ENCODE measurements at regions not wholly inside any gene's neighbourhood (a gene's known extent, or its start where the extent isn't known, plus 50 kb on each side); places are given as distances from the start of the nearest gene placed in this dataset.

DNA sequence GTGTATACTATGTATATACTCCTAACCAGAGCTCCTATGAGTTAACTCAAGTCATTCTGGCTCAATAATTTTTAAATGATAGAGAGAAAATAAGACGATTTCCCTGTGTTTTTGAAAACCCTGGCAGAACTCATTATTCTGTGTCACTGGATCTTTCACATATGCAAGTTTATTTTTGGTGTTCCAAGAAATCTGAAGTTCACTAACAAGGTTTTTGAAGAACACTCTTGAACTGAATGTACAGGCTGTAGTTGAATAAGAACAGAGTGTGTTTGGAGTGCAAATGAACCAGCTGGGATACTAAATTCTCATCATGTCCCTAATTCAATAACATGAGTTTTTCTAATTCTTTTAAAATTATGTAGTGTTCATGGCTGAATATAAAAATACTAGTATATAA is 466.9 kb upstream of the SUCLG2 start:
- H3K27ac ChIP-seq (ENCODE audit: low read depth, low read length, poor library complexity, severe bottlenecking) = no peak overlapping the region
- no peak overlapping the region for H3K4me3 ChIP-seq (ENCODE audit: low read depth, low read length, poor library complexity, severe bottlenecking)
- BruUV-seq (replicated peaks) = no TSS peak
- H3K79me2 ChIP-seq (ENCODE audit: insufficient read depth, low read depth, low read length) = no peaks in the 10 kb centered on the region
- ChIA-PET CTCF (ENCODE audit: unreplicated experiment) (no interaction called here), POLR2A (interaction anchor here (0.8 to 1.1 kb wide), 2 partner anchors 9 to 1380 kb away, joined by 3 read pairs; no protein-coding TSS in a partner anchor)
- no peaks in the 10 kb centered on the region for H3K36me3 ChIP-seq (ENCODE audit: insufficient read depth, low read length)
- H3K9me3 ChIP-seq (ENCODE audit: low read length) = no peaks in the 10 kb centered on the region
- TF ChIP-seq EZH2phosphoT487 (IDR thresholded peaks at IDR 0.05; ENCODE audit: borderline replicate concordance, low read depth, low read length) = no peak
- TF ChIP-seq CTCF (conservative IDR thresholded peaks at IDR 0.05; ENCODE audit: low read length) = no peak
- DNase-seq (ENCODE audit: low spot score) = no peak
- H3K4me1 ChIP-seq (ENCODE audit: insufficient read depth, low read length, poor library complexity, severe bottlenecking) = no peaks in the 10 kb centered on the region
- no peak overlapping the region for H3K4me2 ChIP-seq (ENCODE audit: low read length)
- intact Hi-C loops (cut with micrococcal nuclease; ENCODE audit: unreplicated experiment) = no loop called here
- H2AFZ ChIP-seq (ENCODE audit: low read length) = no peak overlapping the region
- no peaks in the 10 kb centered on the region for H3K9me2 ChIP-seq (ENCODE audit: insufficient read depth, low read length)
- no peaks in the 10 kb centered on the region for H4K20me1 ChIP-seq (ENCODE audit: insufficient read depth, low read length)

DNA sequence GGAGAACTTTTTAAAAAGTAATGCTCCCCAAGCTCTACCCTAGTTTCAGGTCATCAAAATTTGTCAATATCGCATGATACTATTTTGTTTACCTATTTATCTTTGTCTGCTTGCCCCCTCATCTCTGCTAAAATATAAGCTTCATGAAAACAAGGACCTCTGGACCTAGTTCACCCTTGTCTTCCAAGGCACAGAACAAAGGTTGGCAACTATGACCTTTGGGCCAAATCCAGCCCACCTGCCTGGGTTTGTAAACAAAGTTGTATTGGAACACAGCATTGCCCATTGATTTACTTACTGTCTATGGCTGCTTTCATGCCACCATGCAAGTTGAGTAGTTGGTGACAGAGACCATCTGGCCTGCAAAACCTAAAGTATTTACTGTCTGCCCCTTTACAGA is 462.2 kb upstream of the SUCLG2 start:
- POLR2A ChIA-PET = no interaction called here
- CTCF ChIA-PET (ENCODE audit: unreplicated experiment) = no interaction called here
- TF ChIP-seq CTCF (conservative IDR thresholded peaks at IDR 0.05; ENCODE audit: low read length) = no peak
- TF ChIP-seq EZH2phosphoT487 (IDR thresholded peaks at IDR 0.05; ENCODE audit: borderline replicate concordance, low read depth, low read length) = no peak

DNA sequence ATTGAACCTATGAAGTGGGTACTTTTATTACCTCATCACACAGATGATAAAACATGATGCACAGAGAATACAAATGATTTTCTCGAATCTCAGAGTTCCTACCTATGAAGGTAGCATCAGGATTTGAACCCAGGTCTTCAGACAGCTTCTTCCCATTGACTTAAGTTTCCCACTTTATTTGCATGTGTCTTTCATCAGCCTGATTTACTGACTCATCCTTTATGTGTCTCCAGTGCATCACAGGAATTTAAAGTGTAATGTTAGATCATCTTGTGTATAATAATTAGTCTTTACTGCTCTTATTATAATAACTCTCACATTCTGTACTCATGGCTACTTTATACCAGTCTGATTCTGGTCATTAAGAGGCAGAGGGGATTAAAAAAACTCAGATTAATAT is 449.4 kb upstream of the SUCLG2 start:
- H3K9me3 ChIP-seq (ENCODE audit: low read length) = no peaks in the 10 kb centered on the region
- intact Hi-C loops (cut with micrococcal nuclease; ENCODE audit: unreplicated experiment) = no loop called here
- no peak overlapping the region for H3K27ac ChIP-seq (ENCODE audit: low read depth, low read length, poor library complexity, severe bottlenecking)
- no peaks in the 10 kb centered on the region for H4K20me1 ChIP-seq (ENCODE audit: insufficient read depth, low read length)
- no peaks in the 10 kb centered on the region for H3K79me2 ChIP-seq (ENCODE audit: insufficient read depth, low read depth, low read length)
- H3K9me2 ChIP-seq (ENCODE audit: insufficient read depth, low read length) = no peaks in the 10 kb centered on the region
- TF ChIP-seq EZH2phosphoT487 (IDR thresholded peaks at IDR 0.05; ENCODE audit: borderline replicate concordance, low read depth, low read length) (no peak), CTCF (conservative IDR thresholded peaks at IDR 0.05; ENCODE audit: low read length) (no peak)
- H3K4me1 ChIP-seq (ENCODE audit: insufficient read depth, low read length, poor library complexity, severe bottlenecking) = no peaks in the 10 kb centered on the region
- no peak overlapping the region for H3K4me3 ChIP-seq (ENCODE audit: low read depth, low read length, poor library complexity, severe bottlenecking)
- ChIA-PET CTCF (ENCODE audit: unreplicated experiment) (no interaction called here), POLR2A (no interaction called here)
- H3K36me3 ChIP-seq (ENCODE audit: insufficient read depth, low read length) = no peaks in the 10 kb centered on the region
- BruUV-seq (replicated peaks) = no TSS peak
- DNase-seq (ENCODE audit: low spot score) = no peak
- H3K4me2 ChIP-seq (ENCODE audit: low read length) = no peak overlapping the region
- H2AFZ ChIP-seq (ENCODE audit: low read length) = no peak overlapping the region

More for the DNA sequence above, 462.2 kb upstream of the SUCLG2 start:
- intact Hi-C loops (cut with micrococcal nuclease; ENCODE audit: unreplicated experiment) = no loop called here
- no peak overlapping the region for H2AFZ ChIP-seq (ENCODE audit: low read length)
- H3K4me1 ChIP-seq (ENCODE audit: insufficient read depth, low read length, poor library complexity, severe bottlenecking) = no peaks in the 10 kb centered on the region
- H3K4me3 ChIP-seq (ENCODE audit: low read depth, low read length, poor library complexity, severe bottlenecking) = no peak overlapping the region
- no peaks in the 10 kb centered on the region for H3K79me2 ChIP-seq (ENCODE audit: insufficient read depth, low read depth, low read length)
- H3K9me3 ChIP-seq (ENCODE audit: low read length) = no peaks in the 10 kb centered on the region
- H4K20me1 ChIP-seq (ENCODE audit: insufficient read depth, low read length) = no peaks in the 10 kb centered on the region
- BruUV-seq (replicated peaks) = no TSS peak
- H3K27ac ChIP-seq (ENCODE audit: low read depth, low read length, poor library complexity, severe bottlenecking) = no peak overlapping the region
- no peak overlapping the region for H3K4me2 ChIP-seq (ENCODE audit: low read length)
- no peaks in the 10 kb centered on the region for H3K9me2 ChIP-seq (ENCODE audit: insufficient read depth, low read length)
- no peak for DNase-seq (ENCODE audit: low spot score)
- no peaks in the 10 kb centered on the region for H3K36me3 ChIP-seq (ENCODE audit: insufficient read depth, low read length)
